Common myeloid progenitor, CD34-positive (primary cell): ENCODE measurements at regions not wholly inside any gene's neighbourhood (a gene's known extent, or its start where the extent isn't known, plus 50 kb on each side); places are given as distances from the start of the nearest gene placed in this dataset.

Experiments
- CTCF ChIA-PET: fragments of 350-600 bp; sonication (Branson Sonifier 250); formaldehyde crosslinking; loops from one replicate; lab custom pipeline; 2021; ENCODE audit warnings: antibody characterized with exemption; lab: Charles Lee
- POLR2A ChIA-PET: fragments of 350-600 bp; sonication (Branson Sonifier 250); formaldehyde crosslinking; loops from one replicate; lab custom pipeline; 2021; ENCODE audit warnings: antibody characterized with exemption; lab: Charles Lee
- DNase-seq, 3 donors: peaks; one replicate each; pipeline versions ENCODE4 v3.0.0 to v3.0.0-alpha.2; 2013
- H3K27ac ChIP-seq, 2 experiments: 1 replicate in 1 of 2; 2 replicates in 1 of 2; pipeline ENCODE4 v1.7.0; 2013; ENCODE audit warnings: inconsistent platforms in 2 of 2, low read length in 2 of 2, mild to moderate bottlenecking in 2 of 2, low read depth in 1 of 2, moderate library complexity in 1 of 2; ENCODE audit not compliant: severe bottlenecking in 2 of 2, insufficient read depth in 1 of 2, poor library complexity in 1 of 2
- H3K27me3 ChIP-seq, 5 experiments: replicated peaks in 2 of 5; 1 replicate in 3 of 5; 2 replicates in 2 of 5; pipeline versions ENCODE4 v1.6.1 to v1.7.0; 2013; ENCODE audit warnings: low read length in 4 of 5, mild to moderate bottlenecking in 2 of 5, moderate library complexity in 2 of 5, inconsistent platforms in 1 of 5; ENCODE audit not compliant: insufficient read depth in 5 of 5, control insufficient read depth in 4 of 5
- H3K36me3 ChIP-seq, 4 experiments: 1 replicate in 2 of 4; 2 replicates in 2 of 4; pipeline versions ENCODE4 v1.6.1 to v1.7.0; 2013; ENCODE audit warnings: low read length in 3 of 4, control low read depth in 1 of 4, mild to moderate bottlenecking in 1 of 4; ENCODE audit not compliant: control insufficient read depth in 4 of 4, insufficient read depth in 4 of 4
- H3K4me1 ChIP-seq, 4 experiments: 1 replicate in 3 of 4; 2 replicates in 1 of 4; pipeline versions ENCODE4 v1.6.1 to v1.7.1; 2013; ENCODE audit warnings: low read length in 3 of 4, mild to moderate bottlenecking in 3 of 4, control low read depth in 1 of 4, inconsistent platforms in 1 of 4, moderate library complexity in 1 of 4; ENCODE audit not compliant: control insufficient read depth in 4 of 4, insufficient read depth in 4 of 4; ENCODE audit errors: control extremely low read depth in 1 of 4
- H3K4me3 ChIP-seq, 7 experiments: 1 replicate in 4 of 7; 2 replicates in 3 of 7; pipeline versions ENCODE4 v1.5.1 to v1.7.0; 2013; ENCODE audit warnings: mild to moderate bottlenecking in 7 of 7, low read length in 6 of 7, moderate library complexity in 6 of 7, inconsistent platforms in 2 of 7, low read depth in 2 of 7, control low read depth in 1 of 7; ENCODE audit not compliant: insufficient read depth in 4 of 7, control insufficient read depth in 1 of 7; ENCODE audit errors: extremely low read depth in 1 of 7
- H3K9me3 ChIP-seq, 5 experiments: 1 replicate in 4 of 5; 2 replicates in 1 of 5; pipeline versions ENCODE4 v1.6.1 to v1.7.1; 2013; ENCODE audit warnings: low read length in 4 of 5, mild to moderate bottlenecking in 2 of 5, inconsistent platforms in 1 of 5, low read depth in 1 of 5, moderate library complexity in 1 of 5; ENCODE audit not compliant: control insufficient read depth in 4 of 5, insufficient read depth in 2 of 5; ENCODE audit errors: control extremely low read depth in 1 of 5
- WGBS: methylation state at CpG from one replicate; pipeline ENCODE4 v1.1.5; 2013; ENCODE audit not compliant: insufficient coverage; 5-methylcytosine and 5-hydroxymethylcytosine counted together

DNA sequence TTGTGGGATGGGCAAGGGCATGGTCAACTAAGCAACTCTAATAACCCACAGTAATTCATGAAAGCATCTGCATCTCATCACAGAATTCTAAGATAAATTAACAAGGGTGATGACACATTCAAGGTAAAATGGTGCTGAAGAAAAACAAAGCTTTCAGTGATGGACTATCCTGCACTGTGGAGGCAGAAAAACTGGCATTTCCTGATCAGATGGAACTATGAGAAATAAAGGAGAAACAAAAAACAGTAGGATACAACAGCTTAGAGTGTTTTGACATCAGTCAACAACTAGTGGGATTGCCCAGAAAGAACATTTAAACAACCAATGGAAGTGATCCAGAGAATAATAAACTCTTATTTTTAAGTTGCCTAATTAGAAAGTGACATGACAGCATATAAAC, 327.0 kb downstream of the KLF5 start:
- H3K4me3 ChIP-seq = no peak overlapping the region
- ChIA-PET POLR2A (no interaction called here), CTCF (no interaction called here)
- no peak overlapping the region for H3K27ac ChIP-seq
- H3K27me3 ChIP-seq = no peaks in the 10 kb centered on the region
- no peaks in the 10 kb centered on the region for H3K36me3 ChIP-seq
- H3K4me1 ChIP-seq = no peaks in the 10 kb centered on the region
- DNase-seq = no peak
- H3K9me3 ChIP-seq = peaks cover 0 to 6% (median 0%) of the 10 kb centered on the region in 5 experiments

DNA sequence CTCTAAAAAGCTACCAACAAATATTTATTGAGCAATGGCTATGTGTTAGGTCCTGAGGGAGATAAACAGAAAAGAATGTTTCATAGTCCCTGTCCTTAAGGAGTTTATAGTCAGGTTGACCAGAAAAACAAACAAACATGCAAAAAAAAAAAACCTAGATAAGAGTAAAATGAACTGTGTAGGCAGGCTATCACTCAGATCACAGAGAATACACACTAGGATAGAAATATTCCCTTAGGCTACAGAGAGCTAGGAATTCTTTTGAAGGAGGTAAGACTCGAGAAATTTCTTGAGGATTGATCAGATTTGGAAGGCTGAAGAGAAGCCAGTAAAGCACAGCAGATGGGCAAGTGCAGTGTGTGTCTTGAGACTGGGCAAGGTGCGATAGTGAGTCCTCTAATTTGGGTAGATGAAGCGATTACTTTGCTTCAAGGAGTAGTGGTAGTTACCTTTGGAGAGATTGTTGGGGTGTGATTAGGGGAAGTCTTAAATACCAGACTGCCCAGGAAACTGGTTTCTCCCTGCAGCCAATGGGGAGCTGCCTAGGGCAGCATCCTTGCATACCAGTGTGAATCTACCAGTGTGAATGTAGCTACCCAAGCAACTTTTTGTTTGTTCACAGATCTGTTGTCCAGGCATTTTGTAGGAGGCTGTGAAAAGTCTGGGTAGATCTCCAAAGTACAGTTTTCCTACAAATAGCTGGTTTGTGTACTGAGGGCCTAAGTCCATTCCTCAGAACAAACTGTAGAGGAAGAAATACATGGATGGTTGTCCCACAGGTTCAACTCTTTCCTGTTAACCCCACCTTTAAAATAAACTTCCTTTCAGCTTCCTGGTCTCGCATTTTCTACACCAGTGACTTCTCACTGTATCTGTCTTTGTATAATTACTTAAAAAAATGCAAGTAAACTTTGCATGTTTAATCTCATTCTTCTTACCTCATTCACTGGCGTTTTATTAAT, 314.1 kb downstream of the KLF5 start:
- H3K27me3 ChIP-seq = no peaks in the 10 kb centered on the region
- POLR2A ChIA-PET = no interaction called here
- no peak overlapping the region for H3K4me3 ChIP-seq
- no peaks in the 10 kb centered on the region for H3K36me3 ChIP-seq
- H3K27ac ChIP-seq = no peak overlapping the region
- CTCF ChIA-PET = no interaction called here
- no peaks in the 10 kb centered on the region for H3K4me1 ChIP-seq
- no peak for DNase-seq
- H3K9me3 ChIP-seq = no peaks in the 10 kb centered on the region
- 100% methylated on average over 2 of the region's 5 CpGs for WGBS

DNA sequence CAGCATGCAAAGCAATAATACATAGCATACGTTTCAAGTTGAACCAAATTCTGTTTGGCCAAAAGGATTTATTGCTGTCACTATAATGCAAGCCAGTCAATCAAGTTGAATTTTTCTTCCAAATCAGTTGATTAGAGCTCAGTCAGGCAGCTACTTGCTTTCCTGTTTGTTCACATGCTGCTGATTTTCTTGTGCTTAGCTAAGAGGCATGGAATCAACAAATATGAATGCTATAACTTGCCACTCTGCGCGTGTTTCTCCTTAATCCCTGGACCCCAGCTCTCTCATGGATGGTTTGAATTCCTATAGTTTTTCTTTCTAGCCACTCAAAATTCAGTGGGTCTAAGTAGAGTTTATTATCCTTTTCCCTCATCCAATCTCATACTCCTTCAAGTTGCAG, 311.3 kb downstream of the KLF5 start:
- Histone ChIP-seq H3K9me3 (peaks cover 0 to 2% (median 0%) of the 10 kb centered on the region in 5 experiments), H3K4me1 (no peaks in the 10 kb centered on the region), H3K4me3 (no peak overlapping the region), H3K36me3 (no peaks in the 10 kb centered on the region), H3K27ac (no peak overlapping the region), H3K27me3 (no peaks in the 10 kb centered on the region)
- DNase-seq = no peak
- POLR2A ChIA-PET = no interaction called here
- 100% methylated on average over 1 of the region's 3 CpGs for WGBS
- CTCF ChIA-PET = no interaction called here

DNA sequence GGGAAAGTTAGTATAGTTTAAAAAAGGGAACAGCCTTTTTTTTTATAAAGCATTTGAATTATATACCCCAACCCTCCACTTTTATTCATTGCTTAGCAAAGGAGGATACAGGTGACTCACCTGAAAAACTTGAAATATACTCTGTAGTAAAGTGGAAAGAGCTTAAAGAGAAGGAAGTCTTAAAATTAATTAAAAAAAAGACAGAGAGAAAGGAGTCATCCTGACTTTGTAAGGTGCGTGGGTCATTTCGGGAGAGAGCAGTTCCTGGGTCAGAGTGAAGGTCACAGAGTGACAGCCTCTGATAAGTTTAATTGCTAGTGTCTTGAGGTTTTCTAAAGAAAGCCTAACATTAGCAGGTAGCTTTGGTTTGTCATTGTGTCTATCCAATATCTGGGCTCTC, 310.3 kb downstream of the KLF5 start:
- Histone ChIP-seq H3K4me1 (no peaks in the 10 kb centered on the region), H3K27ac (no peak overlapping the region), H3K4me3 (no peak overlapping the region), H3K36me3 (no peaks in the 10 kb centered on the region), H3K27me3 (no peaks in the 10 kb centered on the region), H3K9me3 (peaks cover 0 to 2% (median 0%) of the 10 kb centered on the region in 5 experiments)
- DNase-seq = no peak
- POLR2A ChIA-PET = no interaction called here
- 100% methylated on average over 2 of the region's 2 CpGs for WGBS
- CTCF ChIA-PET = interaction anchor here (1.5 kb wide), 1 partner anchor 11 kb away, joined by 4 read pairs; no protein-coding TSS in a partner anchor

DNA sequence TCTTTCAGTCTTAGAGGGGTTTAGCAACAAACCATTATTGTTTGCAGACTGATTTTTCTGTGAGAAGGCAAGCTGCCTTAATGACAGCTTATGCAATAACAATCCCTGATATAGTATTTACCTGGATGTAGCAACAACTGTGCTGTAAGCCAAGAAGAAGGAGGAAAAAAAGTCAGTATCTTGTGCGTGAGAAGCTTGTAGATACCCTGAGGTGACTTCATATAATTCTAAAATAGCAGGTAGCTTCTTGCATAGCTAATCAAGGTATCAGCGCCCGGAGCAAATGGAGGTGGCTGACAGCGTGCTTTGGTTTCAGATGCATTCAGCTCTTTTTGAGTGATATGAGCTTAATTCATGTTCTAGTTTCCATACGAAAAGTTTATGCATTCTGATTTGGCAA, 309.8 kb downstream of the KLF5 start:
- 100% methylated on average over 5 of the region's 5 CpGs for WGBS
- POLR2A ChIA-PET = no interaction called here
- H3K27ac ChIP-seq = no peak overlapping the region

DNA sequence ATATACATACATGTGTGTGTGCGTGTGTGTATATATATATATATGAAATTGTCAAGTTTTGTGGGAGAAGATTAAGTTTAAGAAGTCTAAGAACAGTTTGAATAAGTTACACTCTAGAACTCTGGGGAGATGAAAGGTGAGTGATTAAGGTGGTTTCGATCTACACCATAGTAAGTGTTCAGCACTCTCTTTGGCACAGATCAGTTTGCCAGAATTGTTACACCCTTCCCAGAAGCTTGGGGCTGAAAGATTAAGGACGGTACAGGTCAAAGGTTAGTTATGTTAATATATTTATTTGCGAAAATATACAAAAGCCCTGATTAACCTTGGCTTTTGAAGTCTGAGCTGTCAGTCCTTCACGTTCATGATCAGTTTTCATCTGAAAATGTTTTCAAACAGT, 309.1 kb downstream of the KLF5 start:
- peaks cover 0 to 2% (median 0%) of the 10 kb centered on the region in 5 experiments for H3K9me3 ChIP-seq
- DNase-seq = no peak
- no peak overlapping the region for H3K27ac ChIP-seq
- 100% methylated on average over 2 of the region's 5 CpGs for WGBS
- H3K4me1 ChIP-seq = no peaks in the 10 kb centered on the region
- H3K27me3 ChIP-seq = no peaks in the 10 kb centered on the region
- no peaks in the 10 kb centered on the region for H3K36me3 ChIP-seq
- POLR2A ChIA-PET = no interaction called here
- no peak overlapping the region for H3K4me3 ChIP-seq
- CTCF ChIA-PET = interaction anchor here (1.5 kb wide), 1 partner anchor 9 kb away, joined by 4 read pairs; no protein-coding TSS in a partner anchor

More for the DNA sequence above, 309.8 kb downstream of the KLF5 start:
- CTCF ChIA-PET = interaction anchor here (1.5 kb wide), 1 partner anchor 10 kb away, joined by 4 read pairs; no protein-coding TSS in a partner anchor
- no peaks in the 10 kb centered on the region for H3K36me3 ChIP-seq
- no peak overlapping the region for H3K4me3 ChIP-seq
- DNase-seq = no peak
- no peaks in the 10 kb centered on the region for H3K4me1 ChIP-seq
- H3K27me3 ChIP-seq = no peaks in the 10 kb centered on the region
- peaks cover 0 to 2% (median 0%) of the 10 kb centered on the region in 5 experiments for H3K9me3 ChIP-seq

DNA sequence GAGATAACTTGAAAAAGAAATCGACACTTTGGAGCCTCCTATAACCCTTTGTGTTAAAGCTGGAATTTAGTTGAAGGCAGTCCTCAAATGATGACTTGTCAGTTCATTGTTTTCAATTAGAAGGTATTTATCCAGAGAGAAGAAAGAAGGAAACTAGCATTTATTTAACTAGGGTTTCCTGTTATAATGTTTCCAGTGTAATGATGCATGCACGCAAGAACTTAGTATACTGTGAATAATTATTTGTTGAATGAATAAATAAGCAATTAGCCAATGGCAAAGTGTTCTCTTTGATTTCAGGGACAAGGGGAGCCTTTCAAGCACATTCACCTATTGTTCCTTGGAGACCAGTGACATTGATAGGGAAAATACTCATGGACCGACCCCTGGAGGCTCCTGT, 307.4 kb downstream of the KLF5 start:
- 100% methylated on average over 2 of the region's 3 CpGs for WGBS
- ChIA-PET CTCF (no interaction called here), POLR2A (no interaction called here)
- Histone ChIP-seq H3K9me3 (peaks cover 0 to 2% (median 0%) of the 10 kb centered on the region in 5 experiments), H3K27me3 (no peaks in the 10 kb centered on the region), H3K27ac (no peak overlapping the region), H3K36me3 (no peaks in the 10 kb centered on the region), H3K4me3 (no peak overlapping the region), H3K4me1 (no peaks in the 10 kb centered on the region)
- no peak for DNase-seq
